HEK293T (cell line): ENCODE measurements at regions not wholly inside any gene's neighbourhood (a gene's known extent, or its start where the extent isn't known, plus 50 kb on each side); places are given as distances from the start of the nearest gene placed in this dataset.

Experiments
- ARNT ChIP-seq: fragments of 450-650 bp; IDR thresholded peaks from 2 replicates; pipeline ENCODE4 v1.6.1; 2017; ENCODE audit warnings: mild to moderate bottlenecking
- BHLHE40 ChIP-seq: fragments of 450-650 bp; IDR thresholded peaks from 2 replicates; pipeline ENCODE4 v1.6.1; 2016; ENCODE audit warnings: mild to moderate bottlenecking, moderate library complexity, borderline replicate concordance
- CTBP1 ChIP-seq: fragments of 450-650 bp; IDR thresholded peaks from 2 replicates; pipeline ENCODE4 v1.6.1; 2016; ENCODE audit warnings: borderline replicate concordance
- ELF4 ChIP-seq: fragments of 450-650 bp; IDR thresholded peaks from 2 replicates; pipeline ENCODE4 v1.6.1; 2017; ENCODE audit warnings: antibody characterized with exemption
- FOXA1 ChIP-seq: fragments of 450-650 bp; IDR thresholded peaks from 2 replicates; pipeline ENCODE4 v1.6.1; 2016; ENCODE audit warnings: mild to moderate bottlenecking
- FOXK2 ChIP-seq: fragments of 450-650 bp; IDR thresholded peaks from 2 replicates; pipeline ENCODE4 v1.6.1; 2016; ENCODE audit warnings: mild to moderate bottlenecking
- FOXM1 ChIP-seq: fragments of 450-650 bp; IDR thresholded peaks from 2 replicates; pipeline ENCODE4 v1.6.1; 2017; ENCODE audit warnings: mild to moderate bottlenecking, borderline replicate concordance
- HDGF ChIP-seq: fragments of 450-650 bp; IDR thresholded peaks from 2 replicates; pipeline ENCODE4 v1.6.1; 2017; ENCODE audit warnings: antibody characterized with exemption, borderline replicate concordance
- SP1 ChIP-seq: fragments of 450-650 bp; IDR thresholded peaks from 2 replicates; pipeline ENCODE4 v1.6.1; 2017
- SUZ12 ChIP-seq: fragments of 450-650 bp; IDR thresholded peaks from 2 replicates; pipeline ENCODE4 v1.6.1; 2016; ENCODE audit warnings: mild to moderate bottlenecking
- TARDBP ChIP-seq: fragments of 450-650 bp; IDR thresholded peaks from 2 replicates; pipeline ENCODE4 v1.6.1; 2016
- TF ChIP-seq, protein P1 (sequence below): fragments of 450-650 bp; IDR thresholded peaks from 2 replicates; pipeline ENCODE4 v1.6.1; 2016

DNA sequence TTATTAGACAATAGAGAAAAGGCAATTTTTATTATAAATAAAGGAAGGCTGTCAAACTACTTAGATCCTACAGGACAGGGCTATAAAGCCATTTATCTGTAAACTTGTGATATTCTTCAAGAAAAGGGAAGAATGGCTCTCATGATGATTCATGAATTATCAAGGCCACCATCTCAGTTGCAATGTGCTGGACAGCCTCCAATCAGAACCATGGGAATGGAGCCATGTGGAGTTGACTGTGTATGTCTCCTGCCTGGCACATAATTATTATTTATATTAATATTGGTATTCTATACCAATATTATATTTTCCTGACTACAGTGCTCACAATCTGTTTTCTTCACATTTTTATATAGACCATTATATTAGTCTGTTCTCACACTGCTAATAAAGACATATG is 560.5 kb upstream of the MIR17HG start:
- TF ChIP-seq ELF4, result no peak
- no peak for TF ChIP-seq FOXM1
- no peak for TF ChIP-seq SP1
- TF ChIP-seq ARNT, result no peak
- TF ChIP-seq CTBP1, result no peak
- TF ChIP-seq FOXK2, result no peak
- TF ChIP-seq FOXA1, result no peak
- TF ChIP-seq BHLHE40, result no peak
- TF ChIP-seq SUZ12, result no peak
- no peak for TF ChIP-seq TARDBP
- TF ChIP-seq, protein P1, sequence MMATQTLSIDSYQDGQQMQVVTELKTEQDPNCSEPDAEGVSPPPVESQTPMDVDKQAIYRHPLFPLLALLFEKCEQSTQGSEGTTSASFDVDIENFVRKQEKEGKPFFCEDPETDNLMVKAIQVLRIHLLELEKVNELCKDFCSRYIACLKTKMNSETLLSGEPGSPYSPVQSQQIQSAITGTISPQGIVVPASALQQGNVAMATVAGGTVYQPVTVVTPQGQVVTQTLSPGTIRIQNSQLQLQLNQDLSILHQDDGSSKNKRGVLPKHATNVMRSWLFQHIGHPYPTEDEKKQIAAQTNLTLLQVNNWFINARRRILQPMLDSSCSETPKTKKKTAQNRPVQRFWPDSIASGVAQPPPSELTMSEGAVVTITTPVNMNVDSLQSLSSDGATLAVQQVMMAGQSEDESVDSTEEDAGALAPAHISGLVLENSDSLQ, result no peak
- no peak for TF ChIP-seq HDGF
